Heart left ventricle (tissue), 13 donors: ENCODE measurements at regions not wholly inside any gene's neighbourhood (a gene's known extent, or its start where the extent isn't known, plus 50 kb on each side); places are given as distances from the start of the nearest gene placed in this dataset.

Source experiments
- CTCF ChIP-seq, 12 donors: fragments of 200-600 bp; sonication (generic) in 4 of 12; IDR thresholded peaks; one replicate each; pipeline versions ENCODE4 v1.5.0 to v1.8.0; 2018 to 2022; ENCODE audit warnings: antibody characterized with exemption in 12 of 12, mild to moderate bottlenecking in 5 of 12
- POLR2A ChIP-seq, 2 donors: fragments of 450-650 bp; IDR thresholded peaks; one replicate each; pipeline ENCODE4 v1.6.1; 2017; ENCODE audit warnings: antibody characterized with exemption in 2 of 2, mild to moderate bottlenecking in 2 of 2, moderate library complexity in 2 of 2
- donor health status: ischemic (EF 13 %, LVEDD 7.1; RV severe dilation, severe dysfunction).
- donor health status: DM: no; HTN: yes; CAD: no.
- donor health status: DM: no; HTN: no; CAD: no.
- donor health status: ischemic (EF 25% LVEDD 6.9; RV normal size, moderate dysfunction).
- donor health status: ischemic (EF 25% LVEDD 5.7; RV mildly dilated, moderate dysfunction).
- donor health status: ischemic (EF 35%, LVEDD 5.7; RV mildly dilated, moderate dysfunction).
- donor health status: nonischemic (EF 11% LVEDD 7.7; RV severe dilation, severe dysfunction).
- donor health status: DM: yes; HTN: yes; CAD: no.
- donor health status: PGD.
- donor health status: ischemic (EF 29% LVEDD 5.4; RV normal size, mild dysfunction).
- donor health status: nonischemic (EF 23%, LVEDD 6.1; RV moderate dilation, normal function).

DNA sequence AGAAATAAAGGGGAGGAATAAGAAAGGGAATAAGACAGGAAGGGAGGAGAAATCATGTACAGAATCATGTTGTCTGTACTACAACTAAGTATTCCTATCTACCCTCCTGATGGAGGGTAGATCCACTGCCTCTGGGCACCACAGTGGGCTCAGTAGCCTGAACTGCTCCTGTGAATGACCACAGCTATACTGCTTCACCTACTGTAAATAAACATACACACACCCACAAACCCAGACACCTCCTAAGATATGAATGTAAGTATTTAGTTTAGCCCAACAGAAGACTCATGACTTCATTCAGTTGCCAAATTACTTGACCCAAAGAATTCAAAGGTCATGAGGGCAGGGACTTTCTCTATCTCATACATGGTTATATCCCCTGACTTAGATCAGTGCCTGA lies 177.3 kb upstream of the C11orf58 start:
- no peak for TF ChIP-seq CTCF (IDR thresholded peaks at IDR 0.05)
- no peak for TF ChIP-seq POLR2A (IDR thresholded peaks at IDR 0.05)
